Adrenal gland (tissue), 5 donors: ENCODE measurements at regions not wholly inside any gene's neighbourhood (a gene's known extent, or its start where the extent isn't known, plus 50 kb on each side); places are given as distances from the start of the nearest gene placed in this dataset.

Experiments
- POLR2A ChIP-seq, 2 donors: fragments of 450-650 bp; IDR thresholded peaks; one replicate each; pipeline ENCODE4 v1.6.1; 2017; ENCODE audit warnings: antibody characterized with exemption in 2 of 2, mild to moderate bottlenecking in 2 of 2, moderate library complexity in 1 of 2
- TF ChIP-seq, protein P1 (sequence below), 6 experiments: fragments of 450-650 bp in 4 of 6; fragments of 200-600 bp in 2 of 6; sonication (generic) in 1 of 6; IDR thresholded peaks; 1 replicate in 5 of 6; 2 replicates in 1 of 6; pipeline versions ENCODE4 v1.5.1 to v1.8.0; 2016 to 2021; ENCODE audit warnings: antibody characterized with exemption in 6 of 6, mild to moderate bottlenecking in 2 of 6, moderate library complexity in 1 of 6
- donor health status: DM: no; HTN: no; CAD: no.

DNA sequence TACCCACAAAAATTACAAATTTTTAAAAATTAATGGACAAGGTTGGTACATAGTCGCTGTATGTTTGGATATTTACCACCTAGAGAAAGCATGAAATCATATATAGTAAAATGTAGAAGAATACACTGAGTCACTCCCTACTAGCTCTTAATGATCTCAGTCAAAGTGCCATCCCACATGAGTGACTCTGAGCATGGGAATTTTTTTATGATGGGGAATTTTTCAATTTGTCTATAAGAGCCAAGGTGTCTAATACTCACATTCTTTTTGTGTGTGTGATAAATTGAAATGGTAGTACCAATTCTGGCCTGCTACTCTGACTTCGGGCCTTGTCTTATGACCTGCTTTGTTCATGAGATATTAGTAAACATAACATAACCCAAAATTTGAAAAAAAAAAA is 483.2 kb downstream of the CDH10 start:
- TF ChIP-seq, protein P1, sequence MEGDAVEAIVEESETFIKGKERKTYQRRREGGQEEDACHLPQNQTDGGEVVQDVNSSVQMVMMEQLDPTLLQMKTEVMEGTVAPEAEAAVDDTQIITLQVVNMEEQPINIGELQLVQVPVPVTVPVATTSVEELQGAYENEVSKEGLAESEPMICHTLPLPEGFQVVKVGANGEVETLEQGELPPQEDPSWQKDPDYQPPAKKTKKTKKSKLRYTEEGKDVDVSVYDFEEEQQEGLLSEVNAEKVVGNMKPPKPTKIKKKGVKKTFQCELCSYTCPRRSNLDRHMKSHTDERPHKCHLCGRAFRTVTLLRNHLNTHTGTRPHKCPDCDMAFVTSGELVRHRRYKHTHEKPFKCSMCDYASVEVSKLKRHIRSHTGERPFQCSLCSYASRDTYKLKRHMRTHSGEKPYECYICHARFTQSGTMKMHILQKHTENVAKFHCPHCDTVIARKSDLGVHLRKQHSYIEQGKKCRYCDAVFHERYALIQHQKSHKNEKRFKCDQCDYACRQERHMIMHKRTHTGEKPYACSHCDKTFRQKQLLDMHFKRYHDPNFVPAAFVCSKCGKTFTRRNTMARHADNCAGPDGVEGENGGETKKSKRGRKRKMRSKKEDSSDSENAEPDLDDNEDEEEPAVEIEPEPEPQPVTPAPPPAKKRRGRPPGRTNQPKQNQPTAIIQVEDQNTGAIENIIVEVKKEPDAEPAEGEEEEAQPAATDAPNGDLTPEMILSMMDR (IDR thresholded peaks at IDR 0.05) = no peak
- TF ChIP-seq POLR2A (IDR thresholded peaks at IDR 0.05) = no peak
